WTC11 (cell line): ENCODE measurements at regions not wholly inside any gene's neighbourhood (a gene's known extent, or its start where the extent isn't known, plus 50 kb on each side); places are given as distances from the start of the nearest gene placed in this dataset.

Source experiments
- ATAC-seq: fragments of 200-7000 bp; cut with Tn5 transposase; 2 replicates; pipeline ENCODE4 v1.10.0; 2021; ENCODE audit warnings: mild to moderate bottlenecking, moderate library complexity
- CTCF ChIA-PET: fragments of 300-600 bp; sonication (Branson Sonifier 250); formaldehyde crosslinking; loops from one replicate; lab custom pipeline; 2021; ENCODE audit warnings: antibody characterized with exemption; lab: Charles Lee
- POLR2A ChIA-PET: fragments of 350-600 bp; sonication (Branson Sonifier 250); formaldehyde crosslinking; loops from one replicate; lab custom pipeline; 2021; ENCODE audit warnings: antibody characterized with exemption; lab: Charles Lee
- DNase-seq: peaks from one replicate; pipeline ENCODE4 v3.0.0; 2021; ENCODE audit warnings: low spot score
- H3K27ac Mint-ChIP-seq: 2 replicates; pipeline ENCODE4 v1.8.0; 2021; ENCODE audit warnings: mixed read lengths
- H3K27me3 Mint-ChIP-seq: 2 replicates; pipeline ENCODE4 v1.8.0; 2021; ENCODE audit warnings: low read depth, mild to moderate bottlenecking, moderate library complexity, mixed read lengths
- H3K36me3 Mint-ChIP-seq: 2 replicates; pipeline ENCODE4 v1.8.0; 2021; ENCODE audit warnings: mixed read lengths
- H3K4me1 Mint-ChIP-seq: 2 replicates; pipeline ENCODE4 v1.8.0; 2022; ENCODE audit warnings: mixed read lengths
- H3K4me3 Mint-ChIP-seq: 2 replicates; pipeline ENCODE4 v1.8.0; 2021; ENCODE audit warnings: mild to moderate bottlenecking, moderate library complexity, mixed read lengths
- H3K9me3 Mint-ChIP-seq: 2 replicates; pipeline ENCODE4 v1.8.0; 2021; ENCODE audit warnings: mixed read lengths
- CBFB ChIP-seq: sonication (generic); formaldehyde crosslinking; IDR thresholded peaks from 2 replicates; pipeline ENCODE4 v1.8.1; 2022; ENCODE audit warnings: mild to moderate bottlenecking, low read depth, missing genetic modification reagents
- CREB1 ChIP-seq: sonication (generic); formaldehyde crosslinking; IDR thresholded peaks from 2 replicates; pipeline ENCODE4 v1.8.0; 2023; ENCODE audit warnings: mild to moderate bottlenecking, missing genetic modification reagents
- GTF2I ChIP-seq: fragments of 250-450 bp; sonication (Bioruptor Pico); conservative IDR thresholded peaks from 2 replicates; pipeline ENCODE4 v1.4.0; 2021; ENCODE audit warnings: mild to moderate bottlenecking
- JAZF1 ChIP-seq: fragments of 250-450 bp; sonication (Bioruptor Pico); IDR thresholded peaks from 2 replicates; pipeline ENCODE4 v1.9.0; 2021; ENCODE audit warnings: moderate library complexity, mild to moderate bottlenecking, inconsistent platforms
- KAT7 ChIP-seq: sonication (generic); formaldehyde crosslinking; IDR thresholded peaks from 2 replicates; pipeline ENCODE4 v1.8.1; 2023; ENCODE audit warnings: missing genetic modification reagents, mild to moderate bottlenecking, borderline replicate concordance
- MXD4 ChIP-seq: fragments of 250-450 bp; sonication (Bioruptor Pico); IDR thresholded peaks from 2 replicates; pipeline ENCODE4 v1.8.0; 2021; ENCODE audit warnings: mild to moderate bottlenecking, moderate library complexity, borderline replicate concordance
- NR1H2 ChIP-seq: sonication (generic); formaldehyde crosslinking; IDR thresholded peaks from 2 replicates; pipeline ENCODE4 v1.9.0; 2021; ENCODE audit warnings: mild to moderate bottlenecking, moderate library complexity, missing genetic modification reagents
- OVOL2 ChIP-seq: fragments of 250-450 bp; sonication (Bioruptor Pico); IDR thresholded peaks from 2 replicates; pipeline ENCODE4 v1.9.0; 2021; ENCODE audit warnings: mild to moderate bottlenecking, borderline replicate concordance
- PRRX2 ChIP-seq: fragments of 250-450 bp; sonication (Bioruptor Pico); IDR thresholded peaks from 2 replicates; pipeline ENCODE4 v1.8.0; 2021; ENCODE audit warnings: mild to moderate bottlenecking
- SP1 ChIP-seq: sonication (generic); formaldehyde crosslinking; conservative IDR thresholded peaks from 2 replicates; pipeline ENCODE4 v1.8.1; 2022; ENCODE audit warnings: missing genetic modification reagents
- TP53 ChIP-seq: sonication (generic); formaldehyde crosslinking; IDR thresholded peaks from 2 replicates; pipeline ENCODE4 v1.8.1; 2023; ENCODE audit warnings: mild to moderate bottlenecking, missing genetic modification reagents
- ZNF232 ChIP-seq: sonication (generic); formaldehyde crosslinking; IDR thresholded peaks from 2 replicates; pipeline ENCODE4 v1.8.0; 2022; ENCODE audit warnings: mild to moderate bottlenecking, missing genetic modification reagents
- ZNF263 ChIP-seq: sonication (generic); formaldehyde crosslinking; IDR thresholded peaks from 2 replicates; pipeline ENCODE4 v1.8.1; 2022; ENCODE audit warnings: low read depth, mild to moderate bottlenecking, moderate library complexity, missing genetic modification reagents
- ZNF317 ChIP-seq: sonication (generic); formaldehyde crosslinking; IDR thresholded peaks from 2 replicates; pipeline ENCODE4 v1.8.1; 2023; ENCODE audit warnings: low read depth, mild to moderate bottlenecking, moderate library complexity, missing genetic modification reagents, borderline replicate concordance
- TF ChIP-seq, protein P1 (sequence below): fragments of 250-450 bp; sonication (Bioruptor Pico); IDR thresholded peaks from 2 replicates; pipeline ENCODE4 v1.9.0; 2021; ENCODE audit warnings: mild to moderate bottlenecking, borderline replicate concordance
- TF ChIP-seq, protein P2 (sequence below): sonication (generic); formaldehyde crosslinking; IDR thresholded peaks from 2 replicates; pipeline ENCODE4 v1.8.0; 2022; ENCODE audit warnings: mild to moderate bottlenecking, missing genetic modification reagents
- TF ChIP-seq, protein P3 (sequence below): sonication (generic); formaldehyde crosslinking; IDR thresholded peaks from 2 replicates; pipeline ENCODE4 v1.8.1; 2023; ENCODE audit warnings: mild to moderate bottlenecking, moderate library complexity, missing genetic modification reagents
- TF ChIP-seq, protein P4 (sequence below): sonication (generic); formaldehyde crosslinking; IDR thresholded peaks from 2 replicates; pipeline ENCODE4 v1.8.0; 2023; ENCODE audit warnings: mild to moderate bottlenecking, missing genetic modification reagents
- TF ChIP-seq, protein P5 (sequence below): fragments of 250-450 bp; sonication (Bioruptor Pico); IDR thresholded peaks from 2 replicates; pipeline ENCODE4 v1.9.0; 2021; ENCODE audit warnings: moderate library complexity, mild to moderate bottlenecking, inconsistent platforms, borderline replicate concordance
- TF ChIP-seq, protein P6 (sequence below): sonication (generic); formaldehyde crosslinking; IDR thresholded peaks from 2 replicates; pipeline ENCODE4 v1.8.1; 2022; ENCODE audit warnings: mild to moderate bottlenecking, moderate library complexity, missing genetic modification reagents
- TF ChIP-seq, protein P7 (sequence below): sonication (generic); formaldehyde crosslinking; IDR thresholded peaks from 2 replicates; pipeline ENCODE4 v1.8.1; 2023; ENCODE audit warnings: mild to moderate bottlenecking, missing genetic modification reagents, moderate library complexity
- TF ChIP-seq, protein P8 (sequence below): sonication (generic); formaldehyde crosslinking; IDR thresholded peaks from 2 replicates; pipeline ENCODE4 v1.8.0; 2022; ENCODE audit warnings: mild to moderate bottlenecking, missing genetic modification reagents
- TF ChIP-seq, protein P9 (sequence below): sonication (generic); formaldehyde crosslinking; IDR thresholded peaks from 2 replicates; pipeline ENCODE4 v1.8.1; 2023; ENCODE audit warnings: mild to moderate bottlenecking, missing genetic modification reagents

DNA sequence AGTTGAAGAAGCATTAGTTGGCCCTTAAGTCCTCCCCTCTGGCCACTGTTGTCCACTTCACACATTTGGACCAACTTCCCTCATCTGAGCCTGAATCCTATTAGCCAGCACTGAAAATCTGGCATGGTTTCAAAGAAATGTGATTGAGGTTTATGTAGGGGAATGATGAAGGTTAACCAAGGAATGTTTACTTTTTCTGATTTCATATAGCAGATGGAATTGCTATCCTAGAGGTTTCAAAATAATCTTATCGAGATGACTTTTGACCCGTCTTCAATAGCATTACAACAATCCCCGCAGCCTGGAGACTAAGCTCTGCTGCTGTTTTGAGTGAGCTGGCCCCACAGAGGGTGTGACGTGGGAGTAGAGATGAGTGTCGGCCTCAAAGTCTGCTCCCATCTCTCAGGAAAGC is 200.8 kb upstream of the IL12A start (continued):
- TF ChIP-seq JAZF1: no peak
- TF ChIP-seq ZNF317 (CRISPR knock-in tag): no peak
- no peak for TF ChIP-seq OVOL2 (CRISPR knock-in tag)
- no peak for TF ChIP-seq ZNF263 (CRISPR knock-in tag)
- TF ChIP-seq, protein P1, sequence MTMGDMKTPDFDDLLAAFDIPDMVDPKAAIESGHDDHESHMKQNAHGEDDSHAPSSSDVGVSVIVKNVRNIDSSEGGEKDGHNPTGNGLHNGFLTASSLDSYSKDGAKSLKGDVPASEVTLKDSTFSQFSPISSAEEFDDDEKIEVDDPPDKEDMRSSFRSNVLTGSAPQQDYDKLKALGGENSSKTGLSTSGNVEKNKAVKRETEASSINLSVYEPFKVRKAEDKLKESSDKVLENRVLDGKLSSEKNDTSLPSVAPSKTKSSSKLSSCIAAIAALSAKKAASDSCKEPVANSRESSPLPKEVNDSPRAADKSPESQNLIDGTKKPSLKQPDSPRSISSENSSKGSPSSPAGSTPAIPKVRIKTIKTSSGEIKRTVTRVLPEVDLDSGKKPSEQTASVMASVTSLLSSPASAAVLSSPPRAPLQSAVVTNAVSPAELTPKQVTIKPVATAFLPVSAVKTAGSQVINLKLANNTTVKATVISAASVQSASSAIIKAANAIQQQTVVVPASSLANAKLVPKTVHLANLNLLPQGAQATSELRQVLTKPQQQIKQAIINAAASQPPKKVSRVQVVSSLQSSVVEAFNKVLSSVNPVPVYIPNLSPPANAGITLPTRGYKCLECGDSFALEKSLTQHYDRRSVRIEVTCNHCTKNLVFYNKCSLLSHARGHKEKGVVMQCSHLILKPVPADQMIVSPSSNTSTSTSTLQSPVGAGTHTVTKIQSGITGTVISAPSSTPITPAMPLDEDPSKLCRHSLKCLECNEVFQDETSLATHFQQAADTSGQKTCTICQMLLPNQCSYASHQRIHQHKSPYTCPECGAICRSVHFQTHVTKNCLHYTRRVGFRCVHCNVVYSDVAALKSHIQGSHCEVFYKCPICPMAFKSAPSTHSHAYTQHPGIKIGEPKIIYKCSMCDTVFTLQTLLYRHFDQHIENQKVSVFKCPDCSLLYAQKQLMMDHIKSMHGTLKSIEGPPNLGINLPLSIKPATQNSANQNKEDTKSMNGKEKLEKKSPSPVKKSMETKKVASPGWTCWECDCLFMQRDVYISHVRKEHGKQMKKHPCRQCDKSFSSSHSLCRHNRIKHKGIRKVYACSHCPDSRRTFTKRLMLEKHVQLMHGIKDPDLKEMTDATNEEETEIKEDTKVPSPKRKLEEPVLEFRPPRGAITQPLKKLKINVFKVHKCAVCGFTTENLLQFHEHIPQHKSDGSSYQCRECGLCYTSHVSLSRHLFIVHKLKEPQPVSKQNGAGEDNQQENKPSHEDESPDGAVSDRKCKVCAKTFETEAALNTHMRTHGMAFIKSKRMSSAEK: no peak
- TF ChIP-seq, all 79 proteins: peak for 0

DNA sequence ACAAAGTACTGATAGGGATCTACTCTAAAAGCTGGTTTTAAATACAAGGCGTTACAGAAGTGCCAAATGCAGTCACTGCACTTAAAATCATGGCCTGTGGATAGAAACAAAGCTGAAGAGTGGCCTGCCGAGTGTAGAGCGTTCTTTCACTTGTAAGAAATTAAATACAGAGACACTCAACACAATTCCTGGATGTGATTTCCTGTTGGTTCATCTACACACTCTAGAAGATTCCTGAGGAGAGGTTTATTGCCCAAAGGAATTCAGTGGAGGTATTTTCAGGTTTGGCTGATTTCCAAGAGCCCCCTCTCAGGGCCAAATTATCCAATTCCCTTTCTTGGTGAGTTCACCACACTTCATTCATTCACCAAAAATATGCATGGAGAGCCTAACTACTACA is 200.3 kb upstream of the IL12A start:
- Mint-ChIP-seq H3K27ac (no peak overlapping the region; the same call in 1 of the 2 replicates), H3K36me3 (no peaks in the 10 kb centered on the region), H3K4me1 (peaks cover 42% of the 10 kb centered on the region), H3K9me3 (no peaks in the 10 kb centered on the region), H3K27me3 (no peaks in the 10 kb centered on the region), H3K4me3 (no peak overlapping the region)
- ATAC-seq (no peak), DNase-seq (no peak)
- CTCF ChIA-PET: interaction anchor here (1.9 kb wide), 1 partner anchor 17 kb away, joined by 6 read pairs; no protein-coding TSS in a partner anchor
- POLR2A ChIA-PET: no interaction called here
- no peak for TF ChIP-seq CBFB (CRISPR knock-in tag)
- TF ChIP-seq MXD4 (CRISPR knock-in tag): no peak
- no peak for TF ChIP-seq PRRX2 (CRISPR knock-in tag)
- no peak for TF ChIP-seq KAT7
- TF ChIP-seq GTF2I: no peak
- TF ChIP-seq SP1 (CRISPR knock-in tag): no peak
- no peak for TF ChIP-seq ZNF263 (CRISPR knock-in tag)
- TF ChIP-seq, protein P2, sequence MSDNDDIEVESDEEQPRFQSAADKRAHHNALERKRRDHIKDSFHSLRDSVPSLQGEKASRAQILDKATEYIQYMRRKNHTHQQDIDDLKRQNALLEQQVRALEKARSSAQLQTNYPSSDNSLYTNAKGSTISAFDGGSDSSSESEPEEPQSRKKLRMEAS: no peak
- TF ChIP-seq TP53 (CRISPR knock-in tag): no peak
- no peak for TF ChIP-seq NR1H2 (CRISPR knock-in tag)
- TF ChIP-seq ZNF232: no peak
- TF ChIP-seq, protein P3, sequence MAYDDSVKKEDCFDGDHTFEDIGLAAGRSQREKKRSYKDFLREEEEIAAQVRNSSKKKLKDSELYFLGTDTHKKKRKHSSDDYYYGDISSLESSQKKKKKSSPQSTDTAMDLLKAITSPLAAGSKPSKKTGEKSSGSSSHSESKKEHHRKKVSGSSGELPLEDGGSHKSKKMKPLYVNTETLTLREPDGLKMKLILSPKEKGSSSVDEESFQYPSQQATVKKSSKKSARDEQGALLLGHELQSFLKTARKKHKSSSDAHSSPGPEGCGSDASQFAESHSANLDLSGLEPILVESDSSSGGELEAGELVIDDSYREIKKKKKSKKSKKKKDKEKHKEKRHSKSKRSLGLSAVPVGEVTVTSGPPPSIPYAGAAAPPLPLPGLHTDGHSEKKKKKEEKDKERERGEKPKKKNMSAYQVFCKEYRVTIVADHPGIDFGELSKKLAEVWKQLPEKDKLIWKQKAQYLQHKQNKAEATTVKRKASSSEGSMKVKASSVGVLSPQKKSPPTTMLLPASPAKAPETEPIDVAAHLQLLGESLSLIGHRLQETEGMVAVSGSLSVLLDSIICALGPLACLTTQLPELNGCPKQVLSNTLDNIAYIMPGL (CRISPR knock-in tag): no peak
- TF ChIP-seq, protein P4, sequence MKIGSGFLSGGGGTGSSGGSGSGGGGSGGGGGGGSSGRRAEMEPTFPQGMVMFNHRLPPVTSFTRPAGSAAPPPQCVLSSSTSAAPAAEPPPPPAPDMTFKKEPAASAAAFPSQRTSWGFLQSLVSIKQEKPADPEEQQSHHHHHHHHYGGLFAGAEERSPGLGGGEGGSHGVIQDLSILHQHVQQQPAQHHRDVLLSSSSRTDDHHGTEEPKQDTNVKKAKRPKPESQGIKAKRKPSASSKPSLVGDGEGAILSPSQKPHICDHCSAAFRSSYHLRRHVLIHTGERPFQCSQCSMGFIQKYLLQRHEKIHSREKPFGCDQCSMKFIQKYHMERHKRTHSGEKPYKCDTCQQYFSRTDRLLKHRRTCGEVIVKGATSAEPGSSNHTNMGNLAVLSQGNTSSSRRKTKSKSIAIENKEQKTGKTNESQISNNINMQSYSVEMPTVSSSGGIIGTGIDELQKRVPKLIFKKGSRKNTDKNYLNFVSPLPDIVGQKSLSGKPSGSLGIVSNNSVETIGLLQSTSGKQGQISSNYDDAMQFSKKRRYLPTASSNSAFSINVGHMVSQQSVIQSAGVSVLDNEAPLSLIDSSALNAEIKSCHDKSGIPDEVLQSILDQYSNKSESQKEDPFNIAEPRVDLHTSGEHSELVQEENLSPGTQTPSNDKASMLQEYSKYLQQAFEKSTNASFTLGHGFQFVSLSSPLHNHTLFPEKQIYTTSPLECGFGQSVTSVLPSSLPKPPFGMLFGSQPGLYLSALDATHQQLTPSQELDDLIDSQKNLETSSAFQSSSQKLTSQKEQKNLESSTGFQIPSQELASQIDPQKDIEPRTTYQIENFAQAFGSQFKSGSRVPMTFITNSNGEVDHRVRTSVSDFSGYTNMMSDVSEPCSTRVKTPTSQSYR (CRISPR knock-in tag): no peak
- no peak for TF ChIP-seq CREB1 (CRISPR knock-in tag)
- TF ChIP-seq, protein P5, sequence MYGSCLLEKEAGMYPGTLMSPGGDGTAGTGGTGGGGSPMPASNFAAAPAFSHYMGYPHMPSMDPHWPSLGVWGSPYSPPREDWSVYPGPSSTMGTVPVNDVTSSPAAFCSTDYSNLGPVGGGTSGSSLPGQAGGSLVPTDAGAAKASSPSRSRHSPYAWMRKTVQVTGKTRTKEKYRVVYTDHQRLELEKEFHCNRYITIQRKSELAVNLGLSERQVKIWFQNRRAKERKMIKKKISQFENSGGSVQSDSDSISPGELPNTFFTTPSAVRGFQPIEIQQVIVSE: no peak
- TF ChIP-seq, protein P6, sequence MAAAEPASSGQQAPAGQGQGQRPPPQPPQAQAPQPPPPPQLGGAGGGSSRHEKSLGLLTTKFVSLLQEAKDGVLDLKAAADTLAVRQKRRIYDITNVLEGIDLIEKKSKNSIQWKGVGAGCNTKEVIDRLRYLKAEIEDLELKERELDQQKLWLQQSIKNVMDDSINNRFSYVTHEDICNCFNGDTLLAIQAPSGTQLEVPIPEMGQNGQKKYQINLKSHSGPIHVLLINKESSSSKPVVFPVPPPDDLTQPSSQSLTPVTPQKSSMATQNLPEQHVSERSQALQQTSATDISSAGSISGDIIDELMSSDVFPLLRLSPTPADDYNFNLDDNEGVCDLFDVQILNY (CRISPR knock-in tag): no peak
- TF ChIP-seq, protein P7, sequence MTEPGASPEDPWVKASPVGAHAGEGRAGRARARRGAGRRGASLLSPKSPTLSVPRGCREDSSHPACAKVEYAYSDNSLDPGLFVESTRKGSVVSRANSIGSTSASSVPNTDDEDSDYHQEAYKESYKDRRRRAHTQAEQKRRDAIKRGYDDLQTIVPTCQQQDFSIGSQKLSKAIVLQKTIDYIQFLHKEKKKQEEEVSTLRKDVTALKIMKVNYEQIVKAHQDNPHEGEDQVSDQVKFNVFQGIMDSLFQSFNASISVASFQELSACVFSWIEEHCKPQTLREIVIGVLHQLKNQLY (CRISPR knock-in tag): no peak
- TF ChIP-seq, protein P8, sequence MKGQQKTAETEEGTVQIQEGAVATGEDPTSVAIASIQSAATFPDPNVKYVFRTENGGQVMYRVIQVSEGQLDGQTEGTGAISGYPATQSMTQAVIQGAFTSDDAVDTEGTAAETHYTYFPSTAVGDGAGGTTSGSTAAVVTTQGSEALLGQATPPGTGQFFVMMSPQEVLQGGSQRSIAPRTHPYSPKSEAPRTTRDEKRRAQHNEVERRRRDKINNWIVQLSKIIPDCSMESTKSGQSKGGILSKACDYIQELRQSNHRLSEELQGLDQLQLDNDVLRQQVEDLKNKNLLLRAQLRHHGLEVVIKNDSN: no peak
- TF ChIP-seq, protein P9, sequence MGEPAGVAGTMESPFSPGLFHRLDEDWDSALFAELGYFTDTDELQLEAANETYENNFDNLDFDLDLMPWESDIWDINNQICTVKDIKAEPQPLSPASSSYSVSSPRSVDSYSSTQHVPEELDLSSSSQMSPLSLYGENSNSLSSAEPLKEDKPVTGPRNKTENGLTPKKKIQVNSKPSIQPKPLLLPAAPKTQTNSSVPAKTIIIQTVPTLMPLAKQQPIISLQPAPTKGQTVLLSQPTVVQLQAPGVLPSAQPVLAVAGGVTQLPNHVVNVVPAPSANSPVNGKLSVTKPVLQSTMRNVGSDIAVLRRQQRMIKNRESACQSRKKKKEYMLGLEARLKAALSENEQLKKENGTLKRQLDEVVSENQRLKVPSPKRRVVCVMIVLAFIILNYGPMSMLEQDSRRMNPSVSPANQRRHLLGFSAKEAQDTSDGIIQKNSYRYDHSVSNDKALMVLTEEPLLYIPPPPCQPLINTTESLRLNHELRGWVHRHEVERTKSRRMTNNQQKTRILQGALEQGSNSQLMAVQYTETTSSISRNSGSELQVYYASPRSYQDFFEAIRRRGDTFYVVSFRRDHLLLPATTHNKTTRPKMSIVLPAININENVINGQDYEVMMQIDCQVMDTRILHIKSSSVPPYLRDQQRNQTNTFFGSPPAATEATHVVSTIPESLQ: no peak
